ENCODE measurements at regions not wholly inside any gene's neighbourhood (a gene's known extent, or its start where the extent isn't known, plus 50 kb on each side); places are given as distances from the start of the nearest gene placed in this dataset.

DNA sequence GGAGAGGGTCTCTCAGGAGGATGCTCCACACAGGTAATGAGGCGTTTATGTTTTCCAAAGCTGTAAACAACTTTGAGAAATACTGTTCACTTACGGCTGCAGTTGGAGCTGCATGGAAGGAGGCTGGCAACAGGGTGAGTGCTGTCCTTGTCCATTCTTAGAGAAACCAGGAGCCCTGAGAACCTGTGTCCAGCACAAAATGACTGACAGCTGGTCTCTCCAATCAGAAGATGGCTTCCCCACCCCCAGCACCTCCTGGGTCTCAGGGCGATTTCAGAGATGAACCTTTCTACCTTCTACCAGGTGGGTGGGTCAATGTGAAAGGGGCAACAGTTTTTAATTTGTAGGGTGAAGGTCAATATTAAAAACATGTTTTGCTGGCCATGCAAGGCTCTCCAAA lies 353.6 kb downstream of the NPHP4 start:
- no peak overlapping the region for H3K9ac ChIP-seq (ENCODE audit: low read length)
- no peak overlapping the region for H3K4me2 ChIP-seq (ENCODE audit: low read length)
- H3K9me2 ChIP-seq (ENCODE audit: insufficient read depth, low read length) = no peaks in the 10 kb centered on the region
- no peaks in the 10 kb centered on the region for H3K36me3 ChIP-seq (ENCODE audit: insufficient read depth, low read length)
- H3K27me3 ChIP-seq (ENCODE audit: insufficient read depth, low read depth, low read length) = no peaks in the 10 kb centered on the region
- H3K4me3 ChIP-seq (ENCODE audit: low read length) = no peak overlapping the region
- no peaks in the 10 kb centered on the region for H3K79me2 ChIP-seq (replicated peaks; ENCODE audit: insufficient read depth, low read length)
- TF ChIP-seq SMC3 (conservative IDR thresholded peaks at IDR 0.05; ENCODE audit: poor library complexity) (no peak), TAF1 (IDR thresholded peaks at IDR 0.05; ENCODE audit: low read depth) (no peak), EZH2 (IDR thresholded peaks at IDR 0.05; ENCODE audit: borderline replicate concordance, insufficient read depth, low read length, poor library complexity, severe bottlenecking) (no peak), MXI1 (conservative IDR thresholded peaks at IDR 0.05; ENCODE audit: poor library complexity, severe bottlenecking) (no peak), EP300 (conservative IDR thresholded peaks at IDR 0.05; ENCODE audit: poor library complexity, severe bottlenecking) (no peak), POLR2AphosphoS5 (IDR thresholded peaks at IDR 0.05) (no peak), RAD21 (conservative IDR thresholded peaks at IDR 0.05) (no peak)
- TF ChIP-seq, protein P1, sequence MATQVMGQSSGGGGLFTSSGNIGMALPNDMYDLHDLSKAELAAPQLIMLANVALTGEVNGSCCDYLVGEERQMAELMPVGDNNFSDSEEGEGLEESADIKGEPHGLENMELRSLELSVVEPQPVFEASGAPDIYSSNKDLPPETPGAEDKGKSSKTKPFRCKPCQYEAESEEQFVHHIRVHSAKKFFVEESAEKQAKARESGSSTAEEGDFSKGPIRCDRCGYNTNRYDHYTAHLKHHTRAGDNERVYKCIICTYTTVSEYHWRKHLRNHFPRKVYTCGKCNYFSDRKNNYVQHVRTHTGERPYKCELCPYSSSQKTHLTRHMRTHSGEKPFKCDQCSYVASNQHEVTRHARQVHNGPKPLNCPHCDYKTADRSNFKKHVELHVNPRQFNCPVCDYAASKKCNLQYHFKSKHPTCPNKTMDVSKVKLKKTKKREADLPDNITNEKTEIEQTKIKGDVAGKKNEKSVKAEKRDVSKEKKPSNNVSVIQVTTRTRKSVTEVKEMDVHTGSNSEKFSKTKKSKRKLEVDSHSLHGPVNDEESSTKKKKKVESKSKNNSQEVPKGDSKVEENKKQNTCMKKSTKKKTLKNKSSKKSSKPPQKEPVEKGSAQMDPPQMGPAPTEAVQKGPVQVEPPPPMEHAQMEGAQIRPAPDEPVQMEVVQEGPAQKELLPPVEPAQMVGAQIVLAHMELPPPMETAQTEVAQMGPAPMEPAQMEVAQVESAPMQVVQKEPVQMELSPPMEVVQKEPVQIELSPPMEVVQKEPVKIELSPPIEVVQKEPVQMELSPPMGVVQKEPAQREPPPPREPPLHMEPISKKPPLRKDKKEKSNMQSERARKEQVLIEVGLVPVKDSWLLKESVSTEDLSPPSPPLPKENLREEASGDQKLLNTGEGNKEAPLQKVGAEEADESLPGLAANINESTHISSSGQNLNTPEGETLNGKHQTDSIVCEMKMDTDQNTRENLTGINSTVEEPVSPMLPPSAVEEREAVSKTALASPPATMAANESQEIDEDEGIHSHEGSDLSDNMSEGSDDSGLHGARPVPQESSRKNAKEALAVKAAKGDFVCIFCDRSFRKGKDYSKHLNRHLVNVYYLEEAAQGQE (IDR thresholded peaks at IDR 0.05; ENCODE audit: borderline replicate concordance) = no peak
- TF ChIP-seq, protein P2, sequence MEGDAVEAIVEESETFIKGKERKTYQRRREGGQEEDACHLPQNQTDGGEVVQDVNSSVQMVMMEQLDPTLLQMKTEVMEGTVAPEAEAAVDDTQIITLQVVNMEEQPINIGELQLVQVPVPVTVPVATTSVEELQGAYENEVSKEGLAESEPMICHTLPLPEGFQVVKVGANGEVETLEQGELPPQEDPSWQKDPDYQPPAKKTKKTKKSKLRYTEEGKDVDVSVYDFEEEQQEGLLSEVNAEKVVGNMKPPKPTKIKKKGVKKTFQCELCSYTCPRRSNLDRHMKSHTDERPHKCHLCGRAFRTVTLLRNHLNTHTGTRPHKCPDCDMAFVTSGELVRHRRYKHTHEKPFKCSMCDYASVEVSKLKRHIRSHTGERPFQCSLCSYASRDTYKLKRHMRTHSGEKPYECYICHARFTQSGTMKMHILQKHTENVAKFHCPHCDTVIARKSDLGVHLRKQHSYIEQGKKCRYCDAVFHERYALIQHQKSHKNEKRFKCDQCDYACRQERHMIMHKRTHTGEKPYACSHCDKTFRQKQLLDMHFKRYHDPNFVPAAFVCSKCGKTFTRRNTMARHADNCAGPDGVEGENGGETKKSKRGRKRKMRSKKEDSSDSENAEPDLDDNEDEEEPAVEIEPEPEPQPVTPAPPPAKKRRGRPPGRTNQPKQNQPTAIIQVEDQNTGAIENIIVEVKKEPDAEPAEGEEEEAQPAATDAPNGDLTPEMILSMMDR (IDR thresholded peaks at IDR 0.05; ENCODE audit: poor library complexity, severe bottlenecking) = no peak
- H3F3A ChIP-seq (ENCODE audit: insufficient read depth, low read length, poor library complexity, severe bottlenecking) = no peaks in the 10 kb centered on the region
- H3K27ac ChIP-seq (ENCODE audit: low read length) = no peak overlapping the region
- peaks cover 4% of the 10 kb centered on the region for H3K9me3 ChIP-seq (ENCODE audit: low read length)
- H2AFZ ChIP-seq (ENCODE audit: low read depth, low read length) = no peak overlapping the region
- no peaks in the 10 kb centered on the region for H4K20me1 ChIP-seq (ENCODE audit: insufficient read depth)

DNA sequence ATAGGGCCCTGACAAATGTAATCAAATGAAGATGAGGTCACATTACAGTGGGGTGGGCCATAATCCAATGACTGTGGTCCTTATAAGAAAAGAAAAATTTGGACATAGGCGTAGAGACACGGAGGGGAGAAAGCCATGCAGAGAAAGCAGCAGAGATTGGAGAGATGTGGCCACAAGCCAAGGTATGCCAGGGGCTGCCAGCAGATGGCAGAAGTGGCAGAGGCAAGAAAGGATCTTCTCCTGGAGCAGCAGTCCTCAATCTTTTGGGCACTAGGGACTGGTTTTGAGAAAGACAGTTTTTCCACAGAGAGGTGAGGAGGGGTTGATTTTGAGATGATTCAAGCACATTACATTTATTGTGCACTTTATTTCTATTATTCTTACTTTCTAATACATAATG lies 355.1 kb downstream of the NPHP4 start:
- Histone ChIP-seq H3K9ac (ENCODE audit: low read length) (no peak overlapping the region), H3K79me2 (replicated peaks; ENCODE audit: insufficient read depth, low read length) (no peaks in the 10 kb centered on the region)

More for the DNA sequence above, 355.1 kb downstream of the NPHP4 start:
- H3K4me3 ChIP-seq (ENCODE audit: low read length) = no peak overlapping the region
- no peak overlapping the region for H3K4me2 ChIP-seq (ENCODE audit: low read length)
- H3K27me3 ChIP-seq (ENCODE audit: insufficient read depth, low read depth, low read length) = no peaks in the 10 kb centered on the region
- H4K20me1 ChIP-seq (ENCODE audit: insufficient read depth) = no peaks in the 10 kb centered on the region
- no peak overlapping the region for H2AFZ ChIP-seq (ENCODE audit: low read depth, low read length)
- H3K9me3 ChIP-seq (ENCODE audit: low read length) = peaks cover 4% of the 10 kb centered on the region
- no peak overlapping the region for H3K27ac ChIP-seq (ENCODE audit: low read length)
- H3K36me3 ChIP-seq (ENCODE audit: insufficient read depth, low read length) = no peaks in the 10 kb centered on the region
- H3K9me2 ChIP-seq (ENCODE audit: insufficient read depth, low read length) = no peaks in the 10 kb centered on the region
- TF ChIP-seq RAD21 (conservative IDR thresholded peaks at IDR 0.05) (no peak), SMC3 (conservative IDR thresholded peaks at IDR 0.05; ENCODE audit: poor library complexity) (no peak), MXI1 (conservative IDR thresholded peaks at IDR 0.05; ENCODE audit: poor library complexity, severe bottlenecking) (no peak), EP300 (conservative IDR thresholded peaks at IDR 0.05; ENCODE audit: poor library complexity, severe bottlenecking) (no peak), EZH2 (IDR thresholded peaks at IDR 0.05; ENCODE audit: borderline replicate concordance, insufficient read depth, low read length, poor library complexity, severe bottlenecking) (no peak), TAF1 (IDR thresholded peaks at IDR 0.05; ENCODE audit: low read depth) (no peak), POLR2AphosphoS5 (IDR thresholded peaks at IDR 0.05) (no peak)
- TF ChIP-seq, protein P2 (IDR thresholded peaks at IDR 0.05; ENCODE audit: poor library complexity, severe bottlenecking) = no peak
- TF ChIP-seq, protein P1 (IDR thresholded peaks at IDR 0.05; ENCODE audit: borderline replicate concordance) = no peak
- H3F3A ChIP-seq (ENCODE audit: insufficient read depth, low read length, poor library complexity, severe bottlenecking) = no peaks in the 10 kb centered on the region
